ENCODE measurements at regions not wholly inside any gene's neighbourhood (a gene's known extent, or its start where the extent isn't known, plus 50 kb on each side); places are given as distances from the start of the nearest gene placed in this dataset.

DNA sequence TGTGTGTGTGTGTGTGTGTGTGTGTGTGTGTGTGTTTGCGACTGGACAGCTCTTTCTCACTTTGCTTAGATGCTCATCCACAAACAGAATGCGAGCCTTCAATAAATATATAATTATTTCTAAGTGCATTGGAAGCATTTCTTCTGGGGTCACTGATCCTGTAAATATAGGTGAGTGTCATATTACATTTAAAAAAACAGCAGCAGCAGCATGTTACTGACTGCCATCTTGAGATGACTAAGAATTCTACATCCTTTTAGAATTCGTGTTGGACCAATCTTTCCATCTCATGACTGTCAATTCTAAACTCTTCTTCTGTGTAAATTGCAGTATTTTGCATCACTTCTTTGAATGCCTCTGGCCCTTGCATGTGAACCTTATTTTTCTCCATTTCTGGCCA lies 238.0 kb upstream of the DDI1 start:
- TF ChIP-seq, protein P1, sequence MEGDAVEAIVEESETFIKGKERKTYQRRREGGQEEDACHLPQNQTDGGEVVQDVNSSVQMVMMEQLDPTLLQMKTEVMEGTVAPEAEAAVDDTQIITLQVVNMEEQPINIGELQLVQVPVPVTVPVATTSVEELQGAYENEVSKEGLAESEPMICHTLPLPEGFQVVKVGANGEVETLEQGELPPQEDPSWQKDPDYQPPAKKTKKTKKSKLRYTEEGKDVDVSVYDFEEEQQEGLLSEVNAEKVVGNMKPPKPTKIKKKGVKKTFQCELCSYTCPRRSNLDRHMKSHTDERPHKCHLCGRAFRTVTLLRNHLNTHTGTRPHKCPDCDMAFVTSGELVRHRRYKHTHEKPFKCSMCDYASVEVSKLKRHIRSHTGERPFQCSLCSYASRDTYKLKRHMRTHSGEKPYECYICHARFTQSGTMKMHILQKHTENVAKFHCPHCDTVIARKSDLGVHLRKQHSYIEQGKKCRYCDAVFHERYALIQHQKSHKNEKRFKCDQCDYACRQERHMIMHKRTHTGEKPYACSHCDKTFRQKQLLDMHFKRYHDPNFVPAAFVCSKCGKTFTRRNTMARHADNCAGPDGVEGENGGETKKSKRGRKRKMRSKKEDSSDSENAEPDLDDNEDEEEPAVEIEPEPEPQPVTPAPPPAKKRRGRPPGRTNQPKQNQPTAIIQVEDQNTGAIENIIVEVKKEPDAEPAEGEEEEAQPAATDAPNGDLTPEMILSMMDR (IDR thresholded peaks at IDR 0.05), result no peak
- TF ChIP-seq POLR2AphosphoS5 (IDR thresholded peaks at IDR 0.05), result no peak
